ENCODE measurements at regions not wholly inside any gene's neighbourhood (a gene's known extent, or its start where the extent isn't known, plus 50 kb on each side); places are given as distances from the start of the nearest gene placed in this dataset.
A peak's percentile ranks its signal among the peaks of the same experiment; 100 is the strongest.

DNA sequence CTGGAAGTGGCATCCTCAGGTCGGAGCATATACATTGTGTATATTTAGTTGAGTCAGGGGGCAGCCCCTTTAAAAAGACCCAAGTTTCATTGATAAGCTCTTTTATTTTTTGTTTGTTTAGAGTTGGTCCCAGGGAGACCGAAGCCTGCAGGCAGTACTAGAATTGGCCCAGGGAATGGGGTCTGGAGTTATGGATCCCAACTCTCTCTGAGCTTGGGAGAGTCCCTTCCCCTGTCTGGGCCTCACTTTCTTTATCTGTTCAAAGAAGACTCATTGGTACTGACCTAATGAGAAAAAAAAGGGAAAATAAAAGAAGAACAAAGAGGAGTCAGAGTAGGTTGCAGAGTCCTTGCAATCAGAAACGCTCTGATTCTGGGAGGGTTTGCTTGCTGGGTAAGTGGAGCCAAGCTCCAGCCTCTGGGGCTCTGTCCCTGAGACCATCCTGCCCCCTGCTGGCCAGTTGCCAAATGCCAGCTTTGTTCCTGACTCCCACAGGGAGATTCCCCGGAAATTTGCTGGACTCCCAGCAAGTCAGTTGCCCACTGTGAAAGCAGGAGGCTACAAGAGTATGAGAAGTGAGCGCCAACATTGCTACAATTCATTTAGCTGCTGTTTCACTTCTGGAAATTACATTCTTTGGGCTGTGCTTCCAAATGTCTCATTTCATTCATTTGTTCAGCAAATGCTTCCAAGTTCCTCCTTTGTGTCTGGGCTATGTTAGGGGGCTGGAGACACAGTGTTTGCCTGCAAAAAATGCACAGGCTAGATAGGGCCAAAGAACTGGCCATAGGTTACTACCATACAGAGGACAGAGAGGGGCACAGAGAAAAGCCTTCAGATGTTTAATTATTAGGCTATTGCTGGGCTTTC lies 156.2 kb downstream of the MELK start:
- DNase-seq: peak; percentile 45 to 57

DNA sequence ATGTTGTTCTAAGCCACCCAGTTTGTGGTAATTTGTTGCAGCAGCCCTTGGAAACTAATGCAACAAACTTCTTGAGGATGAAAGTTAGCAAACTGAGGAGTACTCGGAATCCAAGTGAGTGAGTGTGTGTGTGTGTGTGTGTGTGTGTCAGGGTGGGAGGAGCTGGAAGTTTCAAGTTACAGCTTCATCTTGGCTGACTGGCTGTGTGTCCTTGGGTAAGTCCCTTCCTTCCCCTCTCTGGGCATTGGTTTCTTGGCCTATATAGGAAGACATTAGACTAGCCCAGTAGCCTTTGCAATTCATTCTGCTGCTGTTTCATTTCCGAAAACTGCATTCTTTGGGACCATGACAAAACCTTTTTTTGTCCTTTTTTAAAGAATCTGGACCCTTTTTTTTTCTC lies 157.2 kb downstream of the MELK start:
- no peak for DNase-seq

DNA sequence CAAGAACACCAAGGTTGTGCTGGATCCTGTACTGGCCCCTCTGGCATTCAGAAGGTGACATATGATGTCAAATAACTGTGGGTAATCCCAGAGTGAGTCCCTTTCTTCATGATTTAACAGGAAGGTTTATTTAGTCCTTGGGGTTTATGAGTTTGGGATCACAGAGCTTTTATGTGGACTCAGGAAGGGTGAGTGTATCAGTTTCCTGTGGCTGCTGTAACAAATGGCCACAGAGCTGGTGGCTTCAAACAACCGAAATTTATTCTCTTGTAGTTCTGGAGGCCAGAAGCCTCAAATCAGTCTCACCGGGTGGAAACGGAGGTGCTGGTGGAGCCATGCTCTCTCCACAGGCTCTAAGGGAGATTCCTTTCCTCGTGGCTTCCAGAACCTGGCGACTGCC lies 157.7 kb downstream of the MELK start:
- no peak for DNase-seq

DNA sequence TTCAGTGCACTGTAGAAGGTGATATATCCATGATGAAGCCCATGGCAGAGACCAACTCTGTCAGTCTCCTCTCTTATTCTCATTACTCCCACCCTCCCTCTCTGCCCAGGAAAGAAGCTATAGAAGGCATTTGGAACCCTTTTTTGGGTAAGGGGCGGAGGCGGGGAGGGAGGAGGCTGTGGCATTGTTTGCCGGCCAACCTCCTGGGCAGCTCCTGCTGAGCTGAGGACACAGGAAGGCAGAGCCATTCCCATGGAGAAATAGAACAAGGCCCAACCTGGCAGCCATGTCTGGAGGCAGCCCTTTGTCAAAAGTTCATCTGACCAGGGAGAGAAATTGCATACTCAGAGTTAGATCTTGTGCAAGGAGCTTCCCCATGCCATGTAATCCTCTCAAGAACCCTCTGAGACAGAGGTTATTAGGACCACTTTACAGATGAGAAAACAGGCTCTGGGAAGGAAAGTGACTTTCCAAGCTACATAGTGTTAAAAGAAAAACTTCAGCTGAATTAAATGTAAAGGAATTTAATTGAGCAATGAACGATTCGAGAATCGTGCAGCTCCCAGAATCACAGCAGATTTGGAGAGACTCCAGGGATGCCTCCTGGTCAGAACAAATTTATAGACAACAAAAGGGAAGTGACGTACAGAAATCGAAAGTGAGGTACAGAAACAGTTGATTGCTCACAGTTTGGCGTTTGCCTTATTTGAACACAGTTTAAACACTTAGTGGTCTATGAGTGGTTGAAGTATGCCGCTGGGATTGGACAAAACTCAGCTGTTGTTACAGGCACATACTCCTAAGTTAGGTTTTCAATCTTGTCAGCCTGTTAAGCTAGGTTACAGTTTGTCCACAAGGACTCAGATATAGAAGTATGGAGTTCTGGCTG lies 158.6 kb downstream of the MELK start:
- no peak for DNase-seq

- no peak for DNase-seq
These were observed 162.0 kb downstream of the MELK start for GRCh38 chr9:36734737-36735136.

DNA sequence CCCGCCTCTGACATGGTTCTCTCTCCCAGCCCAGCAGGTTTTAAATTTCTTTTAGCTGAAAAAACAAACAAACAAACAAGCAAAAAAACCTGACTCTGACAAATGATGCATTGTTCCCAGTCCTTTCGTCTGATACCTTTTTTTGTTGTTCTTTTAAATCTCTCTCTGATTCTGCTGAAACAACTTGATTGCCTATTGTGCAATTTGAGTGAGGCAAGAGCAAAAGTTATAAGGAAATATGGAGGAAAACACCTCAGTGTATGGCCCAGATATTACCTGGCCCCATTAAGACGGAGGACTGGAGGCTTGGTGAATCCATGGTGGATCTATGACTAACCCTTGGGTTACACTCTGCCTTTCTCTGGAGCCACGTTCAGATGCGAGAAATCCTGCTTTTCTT lies 164.0 kb downstream of the MELK start:
- no peak for DNase-seq

DNA sequence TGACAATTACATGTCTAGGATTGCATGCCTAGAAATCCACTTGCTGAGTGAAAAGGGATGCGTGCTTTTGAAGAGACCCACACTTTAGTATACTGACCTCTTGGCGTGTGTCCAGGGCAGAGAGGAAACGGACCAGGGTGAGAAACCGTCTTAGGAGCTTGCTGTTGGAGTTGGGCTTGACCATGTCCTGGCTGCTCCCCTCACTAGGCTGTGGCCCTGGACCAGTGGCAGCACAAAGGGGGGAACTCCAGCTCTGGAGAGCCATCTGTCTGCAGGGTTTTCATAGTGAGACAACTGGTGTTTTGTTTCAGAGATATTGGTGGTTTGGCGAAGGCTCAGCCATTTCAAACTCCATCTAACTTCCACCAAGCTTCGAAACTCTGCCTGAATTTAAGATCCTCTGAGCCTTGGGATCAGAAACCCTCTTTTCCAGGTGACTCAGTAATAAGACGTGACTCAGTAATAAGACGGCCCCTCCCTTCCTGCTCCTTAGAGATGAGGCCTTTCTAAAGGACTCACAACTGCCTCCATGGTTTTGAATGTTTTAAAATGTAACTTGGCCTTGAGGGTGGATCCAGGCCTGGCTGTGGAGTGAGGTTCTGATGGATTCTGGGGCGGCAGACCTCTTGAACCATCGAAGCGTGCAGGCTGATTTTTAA lies 165.8 kb downstream of the MELK start:
- no peak for DNase-seq

DNA sequence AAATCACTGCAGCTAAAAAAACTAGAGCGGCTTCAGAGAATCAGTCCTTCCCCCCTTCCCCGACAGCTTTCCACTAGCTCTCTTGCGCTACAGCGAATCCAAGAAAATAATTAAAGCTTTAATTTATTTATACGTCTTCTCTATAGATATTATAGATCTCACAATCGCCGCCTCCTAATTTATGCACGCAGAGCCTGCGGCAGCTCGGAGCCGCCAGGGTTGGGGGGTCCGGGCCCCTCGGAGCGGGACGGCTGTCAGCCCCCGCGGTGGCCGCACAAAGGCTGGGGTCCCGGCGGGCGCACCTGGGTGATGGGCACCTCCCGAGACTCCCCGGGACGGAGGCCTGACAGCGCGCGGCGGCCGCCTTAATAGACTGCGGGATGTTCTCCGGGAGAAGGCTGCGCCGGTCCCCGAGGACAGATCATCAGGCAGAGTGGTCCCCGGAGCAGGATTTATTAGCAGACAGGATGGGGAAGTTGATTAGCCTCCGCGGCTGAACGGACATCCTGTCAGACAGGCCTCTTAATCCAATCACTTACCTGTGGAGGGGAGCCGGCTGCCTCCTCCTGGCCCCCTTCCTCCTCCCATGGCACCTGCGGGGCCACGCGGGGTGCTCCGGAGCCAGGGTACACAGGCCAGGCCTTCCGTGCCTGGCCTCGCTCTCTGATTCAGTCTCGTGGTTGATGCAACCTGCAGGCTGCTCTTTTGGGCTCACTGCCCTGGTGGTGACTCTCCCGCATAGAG lies 166.8 kb downstream of the MELK start:
- DNase-seq: no peak

DNA sequence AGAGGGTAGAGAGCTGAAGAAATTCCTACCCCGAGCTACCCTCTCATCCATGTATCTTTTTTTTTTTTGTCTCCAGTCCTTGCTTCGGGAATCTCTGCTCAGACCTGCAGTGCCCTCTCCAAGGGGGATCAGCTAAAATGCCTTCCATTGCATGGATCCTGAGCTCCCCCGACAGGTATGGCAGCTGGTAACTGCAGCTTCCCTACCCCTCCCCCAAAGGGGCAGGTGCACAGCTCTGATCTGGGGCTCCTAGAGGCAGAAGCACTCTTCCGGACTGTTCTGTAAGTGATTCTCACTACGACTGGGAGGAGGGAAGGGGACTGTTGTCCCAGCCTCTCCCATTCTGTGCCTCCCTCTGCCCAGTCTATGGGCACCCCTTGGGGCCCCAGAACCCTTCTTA lies 169.6 kb downstream of the MELK start:
- DNase-seq: no peak

DNA sequence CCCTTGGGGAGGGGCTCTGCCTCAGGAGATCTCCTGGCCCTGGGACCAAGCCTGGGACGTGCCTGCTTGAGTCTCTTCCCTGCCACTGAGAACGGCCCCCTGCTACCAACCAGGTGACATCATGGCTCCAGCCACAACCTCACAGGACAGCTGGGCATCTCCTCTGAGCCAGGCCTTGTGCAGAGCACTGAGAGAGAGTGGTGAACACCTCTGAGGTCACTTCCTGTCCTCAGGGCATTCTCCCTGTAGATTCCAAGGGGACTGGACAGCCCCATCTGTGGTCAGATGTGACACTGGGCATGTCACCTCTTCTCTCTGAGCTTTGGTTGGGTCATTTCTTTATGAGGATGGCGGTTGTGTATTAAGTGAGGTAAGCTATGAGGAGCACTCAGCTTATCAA lies 172.0 kb downstream of the MELK start:
- DNase-seq: no peak

- no peak for DNase-seq
These were observed 173.3 kb downstream of the MELK start for GRCh38 chr9:36745977-36746376.

GRCh38 chr9:36746415-36746814 lies 173.7 kb downstream of the MELK start:
- DNase-seq: no peak

- no peak for DNase-seq
These were observed 175.7 kb downstream of the MELK start for GRCh38 chr9:36748322-36748899.

DNA sequence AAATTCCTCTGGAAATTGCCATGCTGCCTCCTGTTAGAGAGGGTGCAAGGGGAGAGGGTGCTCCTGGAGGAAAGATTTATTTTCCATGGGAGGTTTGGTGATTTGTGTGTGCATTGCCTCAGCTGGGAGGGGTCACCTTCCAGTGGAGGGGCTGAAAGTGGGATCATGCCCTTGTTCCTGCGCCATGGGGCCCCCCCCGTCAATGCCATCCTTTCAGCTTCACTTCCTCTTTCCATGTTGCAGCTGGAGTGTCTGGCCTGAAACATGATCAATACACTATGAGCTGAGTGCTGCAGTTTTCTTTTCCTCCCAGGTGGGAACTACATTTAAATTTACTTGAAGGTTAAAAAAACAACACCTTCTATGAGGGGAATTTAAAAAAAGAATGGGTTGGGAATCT lies 176.8 kb downstream of the MELK start:
- no peak for DNase-seq

DNA sequence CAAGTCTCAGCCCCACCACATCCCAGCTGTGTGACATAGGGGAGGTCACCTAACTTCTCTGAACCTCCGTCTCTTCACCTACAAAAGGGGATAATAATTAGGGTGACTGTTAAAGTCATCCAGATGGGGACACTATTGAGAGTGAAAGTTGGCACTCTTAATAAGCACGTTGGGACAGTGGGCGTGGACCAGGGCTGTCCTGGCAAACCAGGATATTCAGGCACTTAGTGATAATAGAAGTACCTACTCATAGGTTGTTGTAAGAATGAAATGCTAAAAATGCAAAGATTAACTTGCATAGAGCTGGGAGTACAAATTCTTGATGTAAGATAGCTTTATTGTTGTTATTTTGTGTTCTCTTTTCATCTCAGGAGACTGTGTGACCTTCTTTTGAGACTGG lies 177.9 kb downstream of the MELK start:
- no peak for DNase-seq

- no peak for DNase-seq
These were observed 182.3 kb downstream of the MELK start for GRCh38 chr9:36755019-36755418.

DNA sequence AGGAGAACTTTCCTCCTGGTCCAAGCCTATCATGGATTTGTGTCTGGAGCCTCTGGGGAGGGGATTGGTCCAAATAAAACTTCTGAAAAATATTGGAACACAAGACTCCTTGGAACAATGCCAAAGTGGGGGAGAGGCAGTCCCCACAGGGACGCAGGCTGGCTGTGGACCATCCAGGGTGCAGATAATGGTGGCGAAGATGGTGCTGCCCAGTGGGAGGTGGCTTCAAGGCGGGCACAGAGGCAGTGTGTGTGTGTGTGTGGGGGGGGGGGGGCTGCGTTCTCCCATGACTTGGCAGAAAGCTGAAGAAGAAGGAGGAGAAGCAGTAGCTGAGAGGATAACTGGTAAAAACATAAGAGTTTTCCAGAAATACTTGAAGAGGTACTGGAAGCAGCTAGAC lies 186.4 kb downstream of the MELK start:
- DNase-seq: no peak

GRCh38 chr9:36759976-36760375 lies 187.3 kb downstream of the MELK start:
- DNase-seq: no peak

GRCh38 chr9:36760667-36761420 lies 188.1 kb downstream of the MELK start:
- DNase-seq: no peak

- no peak for DNase-seq
These were observed 190.3 kb downstream of the MELK start for GRCh38 chr9:36762958-36763357.

DNA sequence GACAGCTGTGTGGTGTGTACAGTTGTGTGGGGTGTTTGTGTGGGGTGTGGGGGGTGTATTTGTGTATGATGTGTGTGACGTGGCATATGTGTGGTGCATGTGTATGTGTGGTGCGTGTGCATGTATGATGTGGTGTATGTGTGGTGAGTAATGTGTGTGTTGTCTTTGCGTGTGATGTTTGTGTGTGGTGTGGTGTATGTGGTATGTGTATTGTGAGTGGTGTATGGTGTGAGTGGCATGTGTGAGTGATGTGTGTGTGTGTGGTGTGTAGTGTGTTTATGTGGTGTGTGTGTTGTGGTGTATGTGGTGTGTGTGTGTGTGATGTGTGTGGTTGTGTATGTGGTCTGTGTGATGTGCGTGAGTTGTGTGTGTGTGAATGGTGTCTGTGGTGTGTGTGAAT lies 191.1 kb downstream of the MELK start:
- no peak for DNase-seq

Data from activated CD4-positive, alpha-beta T cell treated with anti-CD3 and anti-CD28 coated beads, Interleukin-2, amount 50 U/mL, for 4 hours (primary cell).